GM21381 (cell line): ENCODE measurements at regions not wholly inside any gene's neighbourhood (a gene's known extent, or its start where the extent isn't known, plus 50 kb on each side); places are given as distances from the start of the nearest gene placed in this dataset.
"Not testable (repeated sequence)": the region's sequence is repeated elsewhere in the genome, so short reads cannot be mapped to it uniquely, and the experiment has no call there.

Experiments used
- ATAC-seq: cut with Tn5 transposase; IDR thresholded peaks from one replicate; pipeline ENCODE4 v1.9.1; 2021; ENCODE audit warnings: mild to moderate bottlenecking, moderate library complexity; ENCODE audit not compliant: unreplicated experiment

- ATAC-seq = no peak
These were observed 342.7 kb downstream of the SOX9 start for GRCh38 chr17:72463287-72464102.

GRCh38 chr17:72464221-72464620 is 343.4 kb downstream of the SOX9 start:
- not testable (repeated sequence) for ATAC-seq

- ATAC-seq = no peak
These were observed 344.6 kb downstream of the SOX9 start for GRCh38 chr17:72465191-72466024.

GRCh38 chr17:72466199-72466598 is 345.4 kb downstream of the SOX9 start:
- ATAC-seq = peak; percentile 63

DNA sequence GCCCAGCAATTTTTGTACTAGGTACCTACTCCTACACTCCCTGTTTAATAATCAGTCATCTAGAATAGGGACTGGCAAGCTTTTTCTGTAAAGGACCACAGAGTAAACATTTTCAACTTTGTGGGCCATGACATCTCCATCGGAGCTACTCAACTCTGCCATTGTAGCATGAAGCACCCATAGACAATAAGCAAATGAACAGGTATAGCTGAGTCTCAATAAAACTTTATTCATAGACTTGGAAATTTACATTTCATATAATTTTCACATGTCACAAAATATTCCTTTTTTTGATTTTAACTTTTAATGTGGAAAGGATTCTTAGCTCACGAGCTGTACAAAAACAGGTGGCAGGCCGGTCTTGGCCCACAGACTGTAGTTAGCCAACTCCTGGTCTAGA is 345.8 kb downstream of the SOX9 start:
- peak; percentile 9 for ATAC-seq

DNA sequence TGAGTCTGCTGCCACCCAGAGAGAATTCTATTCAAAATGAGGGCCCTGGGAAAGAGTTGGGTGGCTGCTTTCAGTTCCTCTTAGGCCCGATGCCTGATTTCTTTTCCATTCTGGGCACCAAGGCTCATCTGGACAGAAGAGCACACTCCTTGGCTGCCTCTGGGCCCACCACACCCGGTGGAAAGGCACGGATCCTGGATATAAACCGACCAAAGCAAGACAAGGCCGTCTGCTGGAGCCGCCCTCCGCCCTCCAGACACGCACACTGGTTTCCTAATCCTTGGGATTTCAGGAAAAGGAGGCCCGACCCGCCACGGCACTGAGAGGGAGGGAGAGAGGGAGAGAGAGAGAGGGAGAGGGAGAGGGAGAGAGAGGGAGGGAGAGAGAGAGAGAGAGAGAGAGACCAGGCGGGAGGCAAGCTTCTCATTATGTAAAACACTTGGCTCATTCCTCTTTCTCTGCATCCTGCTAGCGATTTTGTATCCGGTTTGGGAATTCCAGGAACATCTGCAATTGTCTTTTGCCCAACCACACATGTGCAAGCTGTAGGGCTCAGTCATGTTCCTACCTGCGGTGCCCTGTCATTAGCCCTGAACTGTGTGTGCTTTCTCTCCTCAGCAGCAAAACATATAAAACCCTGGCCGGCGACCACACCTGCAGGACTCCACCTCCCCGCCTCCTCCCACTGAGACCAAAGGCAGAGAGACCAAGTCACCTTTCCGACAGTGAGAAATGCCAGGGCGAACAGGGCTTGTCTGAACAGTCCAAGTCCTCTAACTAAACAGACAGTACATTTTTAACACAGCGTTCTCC is 347.2 kb downstream of the SOX9 start:
- ATAC-seq = no peak

GRCh38 chr17:72468841-72469240 is 348.0 kb downstream of the SOX9 start:
- ATAC-seq = no peak

DNA sequence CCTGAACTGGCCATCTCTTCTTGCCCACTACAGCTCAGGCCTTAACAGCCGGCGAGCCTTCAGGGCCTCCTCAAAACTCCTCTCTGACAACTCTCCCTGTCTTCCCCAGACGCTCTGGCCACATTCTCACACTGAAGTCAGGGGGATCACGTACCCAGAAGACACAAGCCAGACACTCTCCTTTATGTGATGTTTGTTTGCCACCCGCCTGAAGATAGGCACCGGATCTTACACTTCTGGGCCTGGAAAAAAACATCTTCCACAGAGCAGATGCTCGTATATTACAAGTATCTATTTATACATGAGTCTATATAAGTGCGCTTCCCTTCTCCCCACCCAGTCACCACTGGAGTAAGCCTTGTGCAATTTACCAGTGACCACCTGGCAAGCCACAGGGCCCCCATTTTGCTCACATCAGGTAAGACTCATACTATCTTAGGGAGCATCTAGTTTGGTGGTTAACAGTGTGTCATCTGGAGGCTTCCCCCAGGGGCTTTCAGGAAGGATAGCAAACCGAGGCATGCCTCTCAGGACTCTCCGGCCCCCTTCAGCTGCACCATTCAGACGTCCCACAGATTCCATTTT is 349.4 kb downstream of the SOX9 start:
- ATAC-seq = no peak

- no peak for ATAC-seq
These were observed 349.9 kb downstream of the SOX9 start for GRCh38 chr17:72470734-72471133.

DNA sequence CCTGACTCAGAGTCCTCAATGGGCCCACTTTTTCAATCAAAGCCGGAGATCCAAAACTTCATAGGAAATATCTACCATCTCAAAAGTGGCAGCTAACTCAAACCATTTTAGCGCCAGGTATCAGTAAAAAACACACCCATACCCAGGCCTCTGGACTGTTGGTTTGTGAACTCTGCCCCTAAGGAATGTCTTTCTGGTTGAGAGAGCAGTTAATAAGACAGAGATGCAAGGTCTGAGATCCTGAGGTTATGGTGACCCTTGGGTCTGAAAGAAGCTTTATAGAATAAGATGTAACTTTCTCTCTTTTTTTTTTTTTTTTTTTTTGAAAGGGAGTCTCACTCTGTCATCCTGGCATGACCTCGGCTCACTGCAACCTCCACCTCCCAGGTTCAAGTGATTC is 350.5 kb downstream of the SOX9 start:
- ATAC-seq = no peak

GRCh38 chr17:72472106-72472505 is 351.3 kb downstream of the SOX9 start:
- no peak for ATAC-seq

DNA sequence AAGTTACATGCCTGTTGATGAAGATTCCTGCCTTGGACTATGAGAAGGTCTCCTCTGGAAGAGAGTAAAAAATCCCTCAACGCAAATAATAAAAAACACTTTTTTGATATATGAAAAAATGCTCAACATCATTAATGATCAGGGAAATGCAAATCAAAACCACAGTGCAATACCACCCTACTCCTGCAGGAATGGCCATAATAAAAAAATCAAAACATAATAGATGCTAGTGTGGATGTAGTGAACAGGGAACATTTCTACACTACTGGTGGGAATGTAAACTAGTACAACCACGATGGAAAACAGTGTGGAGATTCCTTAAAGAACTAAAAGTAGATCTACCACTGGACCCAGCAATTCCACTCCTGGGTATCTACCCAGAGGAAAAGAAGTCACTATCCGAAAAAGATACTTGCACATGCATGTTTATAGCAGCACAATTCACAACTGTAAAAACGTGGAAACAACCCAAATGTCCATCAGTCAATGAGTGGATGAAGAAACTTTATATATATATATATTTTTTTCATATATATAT is 352.1 kb downstream of the SOX9 start:
- ATAC-seq = not testable (repeated sequence)

DNA sequence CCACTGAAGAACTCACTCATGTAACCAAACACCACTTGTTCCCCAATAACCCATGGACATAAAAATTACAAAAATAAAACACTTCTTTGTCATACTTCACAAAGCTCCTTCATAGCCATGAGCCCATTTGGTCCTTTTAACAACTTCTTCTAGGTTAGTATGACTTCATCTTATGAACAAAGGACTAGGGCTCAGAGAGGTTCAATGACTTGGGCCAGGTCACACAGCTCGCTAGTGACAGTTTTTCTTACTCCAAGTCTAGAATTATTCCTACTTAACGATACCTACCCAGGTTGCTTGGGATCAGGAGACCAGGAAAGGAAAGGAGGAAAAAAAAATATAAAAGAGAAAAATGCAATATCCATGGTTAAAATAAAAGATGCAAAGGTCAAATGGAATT is 353.4 kb downstream of the SOX9 start:
- no peak for ATAC-seq

- ATAC-seq = no peak
These were observed 354.1 kb downstream of the SOX9 start for GRCh38 chr17:72474719-72475477.

GRCh38 chr17:72476134-72476533 is 355.3 kb downstream of the SOX9 start:
- ATAC-seq = no peak

DNA sequence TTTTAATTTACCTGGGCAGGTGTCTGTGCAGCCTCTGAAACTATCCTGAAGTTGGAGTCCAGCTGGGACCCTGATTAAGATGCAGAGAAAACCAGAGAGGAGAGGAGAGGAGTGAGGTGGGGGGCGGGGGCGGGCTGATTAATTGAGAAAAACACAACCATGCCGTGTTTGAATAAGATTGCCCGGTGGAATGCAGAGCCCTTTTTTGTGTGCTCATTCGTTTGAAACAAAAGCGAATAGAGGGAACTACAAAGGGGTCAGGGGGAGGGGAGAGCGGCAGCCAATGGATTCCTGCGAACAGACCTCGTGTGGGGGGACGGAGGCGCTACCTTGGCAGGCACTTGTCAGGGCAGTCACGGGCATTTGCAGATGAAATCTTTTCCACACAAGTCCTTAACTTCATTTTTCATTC is 355.8 kb downstream of the SOX9 start:
- ATAC-seq = no peak

GRCh38 chr17:72477491-72477890 is 356.7 kb downstream of the SOX9 start:
- ATAC-seq = no peak

DNA sequence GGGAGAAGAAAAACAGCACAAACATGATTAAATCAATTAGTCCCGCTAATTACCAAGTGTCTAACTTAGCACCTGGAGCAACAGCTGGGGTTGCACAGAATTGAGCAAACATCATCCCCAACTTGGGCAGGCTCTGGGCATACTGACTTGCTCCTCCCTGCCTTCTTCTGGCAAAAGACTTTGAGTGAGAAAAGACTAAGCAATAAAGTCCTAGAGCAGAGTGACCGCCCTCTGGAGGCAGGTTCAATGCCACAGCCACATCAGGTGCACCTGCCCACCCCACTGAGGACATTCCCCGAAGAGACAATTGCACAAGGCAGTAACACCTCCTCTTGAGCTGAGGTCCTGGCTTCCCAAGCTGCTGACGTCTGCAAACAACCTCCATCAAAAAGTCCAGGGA is 358.3 kb downstream of the SOX9 start:
- ATAC-seq = no peak

GRCh38 chr17:72481572-72481971 is 360.8 kb downstream of the SOX9 start:
- no peak for ATAC-seq

DNA sequence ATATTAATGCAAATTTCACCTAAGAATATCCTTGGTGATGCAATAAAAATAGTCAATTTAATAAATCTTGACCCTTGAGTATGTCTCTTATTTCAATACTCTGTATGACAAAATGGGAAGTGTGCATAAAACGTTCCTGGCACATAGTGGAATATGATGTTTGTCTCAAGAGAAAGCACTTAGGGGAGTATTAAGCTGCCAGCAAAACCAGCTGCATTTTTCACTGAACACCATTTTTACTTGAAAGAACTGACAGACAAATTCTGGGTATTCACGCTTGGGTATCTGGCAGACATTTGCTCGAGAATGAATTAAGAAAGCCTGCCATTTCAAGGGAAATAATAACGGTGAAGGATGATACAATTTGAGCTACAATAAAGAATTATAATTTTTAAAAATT is 364.8 kb downstream of the SOX9 start:
- ATAC-seq = no peak
